ENCODE measurements at regions not wholly inside any gene's neighbourhood (a gene's known extent, or its start where the extent isn't known, plus 50 kb on each side); places are given as distances from the start of the nearest gene placed in this dataset.

GRCh38 chr4:24330172-24330571 is 254.2 kb downstream of the DHX15 start:
- in situ Hi-C loops (cut with MboI; ENCODE audit: low sequenced_read_pairs in 4 of 4) (no loop called here), intact Hi-C loops (cut with DNase I; ENCODE audit: low total_unique reads) (no loop called here)
- no peak for DNase-seq
- Histone ChIP-seq H3K27me3 (no peaks in the 10 kb centered on the region), H3K36me3 (no peaks in the 10 kb centered on the region), H3K9me3 (no peaks in the 10 kb centered on the region), H3K4me3 (no peak overlapping the region), H3K4me1 (no peaks in the 10 kb centered on the region), H3K27ac (no peak overlapping the region)
- ATAC-seq, result no peak
- no peak for TF ChIP-seq CTCF (IDR thresholded peaks at IDR 0.05 in 4 of 5, conservative IDR thresholded peaks at IDR 0.05 in 1 of 5)
- no peak for TF ChIP-seq POLR2A (IDR thresholded peaks at IDR 0.05)

GRCh38 chr4:24328711-24329110 is 255.6 kb downstream of the DHX15 start:
- intact Hi-C loops (cut with DNase I; ENCODE audit: low total_unique reads) (no loop called here), in situ Hi-C loops (cut with MboI; ENCODE audit: low sequenced_read_pairs in 4 of 4) (no loop called here)
- TF ChIP-seq CTCF (IDR thresholded peaks at IDR 0.05 in 4 of 5, conservative IDR thresholded peaks at IDR 0.05 in 1 of 5), result no peak
- TF ChIP-seq POLR2A (IDR thresholded peaks at IDR 0.05), result no peak
- no peaks in the 10 kb centered on the region for H3K9me3 ChIP-seq
- ATAC-seq (no peak), DNase-seq (no peak)
- H3K36me3 ChIP-seq, result no peaks in the 10 kb centered on the region
- H3K27me3 ChIP-seq, result no peaks in the 10 kb centered on the region
- no peaks in the 10 kb centered on the region for H3K4me1 ChIP-seq
- no peak overlapping the region for H3K27ac ChIP-seq
- no peak overlapping the region for H3K4me3 ChIP-seq

- Histone ChIP-seq H3K4me1 (no peaks in the 10 kb centered on the region), H3K9me3 (no peaks in the 10 kb centered on the region), H3K4me3 (no peak overlapping the region), H3K27me3 (no peaks in the 10 kb centered on the region), H3K27ac (no peak overlapping the region), H3K36me3 (no peaks in the 10 kb centered on the region)
- DNase-seq (no peak), ATAC-seq (no peak)
- no peak for TF ChIP-seq CTCF (IDR thresholded peaks at IDR 0.05 in 4 of 5, conservative IDR thresholded peaks at IDR 0.05 in 1 of 5)
- no peak for TF ChIP-seq POLR2A (IDR thresholded peaks at IDR 0.05)
- intact Hi-C loops (cut with DNase I; ENCODE audit: low total_unique reads), result no loop called here
- in situ Hi-C loops (cut with MboI; ENCODE audit: low sequenced_read_pairs in 4 of 4), result no loop called here
These were observed 256.0 kb downstream of the DHX15 start for GRCh38 chr4:24328310-24328709.

DNA sequence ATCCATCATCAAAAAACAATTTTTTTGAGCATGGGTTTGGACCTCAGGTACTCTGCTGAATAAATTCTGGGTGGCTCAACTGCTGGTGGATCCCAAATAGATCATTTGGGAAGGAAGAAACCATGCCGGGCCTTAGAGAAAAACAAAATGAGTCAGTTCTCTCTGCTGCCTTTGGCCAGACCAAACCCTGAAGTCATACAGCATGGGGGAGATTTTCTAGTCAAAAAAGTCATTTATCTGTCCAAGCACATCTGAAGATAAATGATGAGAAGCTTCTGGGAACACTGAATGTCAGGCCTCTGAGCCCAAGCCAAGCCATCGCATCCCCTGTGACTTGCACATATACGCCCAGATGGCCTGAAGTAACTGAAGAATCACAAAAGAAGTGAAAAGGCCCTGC is 261.4 kb downstream of the DHX15 start:
- H3K9me3 ChIP-seq, result no peaks in the 10 kb centered on the region
- TF ChIP-seq CTCF (IDR thresholded peaks at IDR 0.05 in 4 of 5, conservative IDR thresholded peaks at IDR 0.05 in 1 of 5), result no peak
- no peak for TF ChIP-seq POLR2A (IDR thresholded peaks at IDR 0.05)
- H3K27ac ChIP-seq, result no peak overlapping the region
- peak in 1 of 2 donors; percentile 35 for DNase-seq
- no peak overlapping the region for H3K4me3 ChIP-seq
- peaks cover 11 to 24% of the 10 kb centered on the region in 2 donors for H3K4me1 ChIP-seq
- H3K27me3 ChIP-seq, result no peaks in the 10 kb centered on the region
- H3K36me3 ChIP-seq, result no peaks in the 10 kb centered on the region
- in situ Hi-C loops (cut with MboI; ENCODE audit: low sequenced_read_pairs in 4 of 4), result no loop called here
- ATAC-seq, result peak in 1 of 2 donors; percentile 44
- intact Hi-C loops (cut with DNase I; ENCODE audit: low total_unique reads), result no loop called here

DNA sequence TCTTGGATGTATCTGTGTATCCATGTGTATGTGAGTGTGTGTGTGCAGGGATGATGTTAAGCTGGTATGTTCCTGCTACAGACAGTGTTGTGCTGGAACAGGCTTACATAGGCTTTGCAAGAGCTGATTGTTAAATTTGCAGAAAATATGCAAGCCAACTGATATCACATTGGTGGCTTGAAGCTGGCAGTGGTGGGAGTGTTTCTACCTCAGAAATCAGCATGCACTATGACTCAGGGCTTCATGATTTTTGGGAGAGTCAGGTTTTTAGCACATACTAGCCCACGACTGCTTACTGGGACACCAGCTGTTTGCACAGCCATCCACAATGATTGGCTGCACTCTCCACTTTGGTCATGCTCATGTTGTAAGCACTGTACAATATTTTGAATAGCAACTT is 261.8 kb downstream of the DHX15 start:
- DNase-seq, result no peak
- ATAC-seq, result peak; percentile 50 to 66
- H3K4me3 ChIP-seq, result no peak overlapping the region
- TF ChIP-seq CTCF (IDR thresholded peaks at IDR 0.05 in 4 of 5, conservative IDR thresholded peaks at IDR 0.05 in 1 of 5) (no peak), POLR2A (IDR thresholded peaks at IDR 0.05) (no peak)
- no peak overlapping the region for H3K27ac ChIP-seq
- H3K4me1 ChIP-seq, result peaks cover 11 to 28% of the 10 kb centered on the region in 2 donors
- no peaks in the 10 kb centered on the region for H3K36me3 ChIP-seq
- intact Hi-C loops (cut with DNase I; ENCODE audit: low total_unique reads) (no loop called here), in situ Hi-C loops (cut with MboI; ENCODE audit: low sequenced_read_pairs in 4 of 4) (no loop called here)
- H3K9me3 ChIP-seq, result no peaks in the 10 kb centered on the region
- no peaks in the 10 kb centered on the region for H3K27me3 ChIP-seq
